ENCODE measurements at regions not wholly inside any gene's neighbourhood (a gene's known extent, or its start where the extent isn't known, plus 50 kb on each side); places are given as distances from the start of the nearest gene placed in this dataset.

DNA sequence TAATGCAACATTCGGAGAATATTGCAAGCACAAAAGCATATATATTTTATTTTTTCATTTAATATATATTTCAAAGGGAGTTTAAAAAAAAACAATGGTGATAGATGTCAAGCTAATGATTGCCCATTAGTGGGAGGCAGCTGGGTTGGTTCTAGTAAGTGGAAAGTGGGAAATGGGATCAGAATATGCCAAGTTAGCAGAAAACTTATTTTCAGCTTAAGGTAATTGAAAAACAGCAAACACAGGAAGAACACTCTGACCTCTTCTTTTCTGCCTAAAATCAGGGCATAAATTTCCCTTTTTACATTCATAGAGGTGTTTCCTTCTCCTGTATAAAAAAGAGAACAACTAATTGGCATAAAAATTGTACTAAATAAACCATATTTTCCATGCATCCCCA, 535.3 kb upstream of the SYT4 start:
- Histone ChIP-seq H3K9me3 (ENCODE audit: control insufficient read depth, insufficient read depth, low read depth, low read length) (no peaks in the 10 kb centered on the region), H3K36me3 (ENCODE audit: control insufficient read depth, insufficient read depth, low read length) (no peaks in the 10 kb centered on the region), H3K4me2 (ENCODE audit: extremely low read depth, insufficient read depth, low read length) (no peak overlapping the region), H3K79me2 (ENCODE audit: control insufficient read depth, insufficient read depth, low read length) (no peaks in the 10 kb centered on the region), H3K9ac (ENCODE audit: insufficient read depth, low read length) (no peak overlapping the region), H3K4me3 (replicated peaks in 1 of 4; ENCODE audit: control extremely low read depth in 1 of 4, insufficient read depth in 1 of 4, low read depth in 3 of 4, low read length in 4 of 4) (no peak overlapping the region), H4K20me1 (ENCODE audit: control insufficient read depth, extremely low read depth, insufficient read depth, low read length) (no peaks in the 10 kb centered on the region), H3K4me1 (ENCODE audit: control insufficient read depth, extremely low read depth, insufficient read depth, low read length) (no peaks in the 10 kb centered on the region), H3K27ac (ENCODE audit: insufficient read depth, low read length) (no peak overlapping the region), H3K27me3 (ENCODE audit: control insufficient read depth, insufficient read depth, low read length) (no peaks in the 10 kb centered on the region), H2AFZ (ENCODE audit: low read length) (no peak overlapping the region)
- DNase-seq (ENCODE audit: low read depth in 2 of 2): no peak
- TF ChIP-seq, protein P1, sequence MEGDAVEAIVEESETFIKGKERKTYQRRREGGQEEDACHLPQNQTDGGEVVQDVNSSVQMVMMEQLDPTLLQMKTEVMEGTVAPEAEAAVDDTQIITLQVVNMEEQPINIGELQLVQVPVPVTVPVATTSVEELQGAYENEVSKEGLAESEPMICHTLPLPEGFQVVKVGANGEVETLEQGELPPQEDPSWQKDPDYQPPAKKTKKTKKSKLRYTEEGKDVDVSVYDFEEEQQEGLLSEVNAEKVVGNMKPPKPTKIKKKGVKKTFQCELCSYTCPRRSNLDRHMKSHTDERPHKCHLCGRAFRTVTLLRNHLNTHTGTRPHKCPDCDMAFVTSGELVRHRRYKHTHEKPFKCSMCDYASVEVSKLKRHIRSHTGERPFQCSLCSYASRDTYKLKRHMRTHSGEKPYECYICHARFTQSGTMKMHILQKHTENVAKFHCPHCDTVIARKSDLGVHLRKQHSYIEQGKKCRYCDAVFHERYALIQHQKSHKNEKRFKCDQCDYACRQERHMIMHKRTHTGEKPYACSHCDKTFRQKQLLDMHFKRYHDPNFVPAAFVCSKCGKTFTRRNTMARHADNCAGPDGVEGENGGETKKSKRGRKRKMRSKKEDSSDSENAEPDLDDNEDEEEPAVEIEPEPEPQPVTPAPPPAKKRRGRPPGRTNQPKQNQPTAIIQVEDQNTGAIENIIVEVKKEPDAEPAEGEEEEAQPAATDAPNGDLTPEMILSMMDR (conservative IDR thresholded peaks at IDR 0.05 in 1 of 2, IDR thresholded peaks at IDR 0.05 in 1 of 2; ENCODE audit: low read depth in 1 of 2, low read length in 2 of 2): no peak
- TF ChIP-seq EZH2 (IDR thresholded peaks at IDR 0.05; ENCODE audit: low read length, missing control alignments): no peak

DNA sequence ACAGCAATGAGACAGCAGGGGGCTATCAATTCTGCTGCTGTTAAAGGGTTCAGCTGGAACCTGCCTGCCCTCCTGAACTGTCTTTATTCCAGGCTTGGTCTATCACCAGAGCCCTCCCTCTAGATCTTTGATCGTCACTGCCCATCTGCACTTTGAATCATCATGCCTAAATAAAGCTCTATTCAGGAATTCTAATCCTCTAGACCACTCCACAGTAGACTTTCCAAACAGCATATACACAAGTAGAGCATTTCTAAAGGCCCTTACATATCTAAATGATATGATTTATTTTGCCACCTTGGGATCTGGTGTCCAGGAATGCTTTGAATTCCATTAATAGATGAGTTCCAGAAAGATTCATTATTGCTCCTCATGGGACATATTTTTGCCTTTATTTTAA, 542.1 kb upstream of the SYT4 start:
- Histone ChIP-seq H3K9ac (ENCODE audit: insufficient read depth, low read length) (no peak overlapping the region), H3K4me1 (ENCODE audit: control insufficient read depth, extremely low read depth, insufficient read depth, low read length) (no peaks in the 10 kb centered on the region), H4K20me1 (ENCODE audit: control insufficient read depth, extremely low read depth, insufficient read depth, low read length) (no peaks in the 10 kb centered on the region), H3K79me2 (ENCODE audit: control insufficient read depth, insufficient read depth, low read length) (no peaks in the 10 kb centered on the region), H3K36me3 (ENCODE audit: control insufficient read depth, insufficient read depth, low read length) (no peaks in the 10 kb centered on the region), H3K27ac (ENCODE audit: insufficient read depth, low read length) (no peak overlapping the region), H3K4me3 (replicated peaks in 1 of 4; ENCODE audit: control extremely low read depth in 1 of 4, insufficient read depth in 1 of 4, low read depth in 3 of 4, low read length in 4 of 4) (no peak overlapping the region), H2AFZ (ENCODE audit: low read length) (no peak overlapping the region), H3K27me3 (ENCODE audit: control insufficient read depth, insufficient read depth, low read length) (no peaks in the 10 kb centered on the region), H3K9me3 (ENCODE audit: control insufficient read depth, insufficient read depth, low read depth, low read length) (no peaks in the 10 kb centered on the region), H3K4me2 (ENCODE audit: extremely low read depth, insufficient read depth, low read length) (no peak overlapping the region)
- peak in 1 of 2 donors; percentile 40 for DNase-seq (ENCODE audit: low read depth in 2 of 2)
- no peak for TF ChIP-seq EZH2 (IDR thresholded peaks at IDR 0.05; ENCODE audit: low read length, missing control alignments)
- TF ChIP-seq, protein P1 (conservative IDR thresholded peaks at IDR 0.05 in 1 of 2, IDR thresholded peaks at IDR 0.05 in 1 of 2; ENCODE audit: low read depth in 1 of 2, low read length in 2 of 2): no peak

DNA sequence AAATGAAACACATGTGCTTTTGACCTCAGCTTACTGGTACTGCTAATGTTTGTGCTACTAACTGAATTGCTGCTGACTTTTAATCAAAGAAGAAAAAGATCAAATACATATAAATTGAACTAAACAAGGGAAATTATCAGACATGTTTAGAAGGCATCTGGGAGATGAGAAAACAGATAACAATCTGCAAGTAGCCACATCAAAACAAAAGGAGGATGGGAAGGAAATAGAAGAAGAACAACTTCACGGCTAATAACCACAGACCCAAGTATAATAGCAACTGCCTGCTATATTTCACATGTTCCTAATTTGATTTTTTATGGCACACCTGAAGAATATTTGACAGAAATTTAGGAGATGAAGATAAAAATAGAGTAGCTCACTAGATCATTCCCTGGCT, 542.6 kb upstream of the SYT4 start:
- DNase-seq (ENCODE audit: low read depth in 2 of 2): no peak
- Histone ChIP-seq H3K27me3 (ENCODE audit: control insufficient read depth, insufficient read depth, low read length) (no peaks in the 10 kb centered on the region), H3K4me2 (ENCODE audit: extremely low read depth, insufficient read depth, low read length) (no peak overlapping the region), H2AFZ (ENCODE audit: low read length) (no peak overlapping the region), H3K27ac (ENCODE audit: insufficient read depth, low read length) (no peak overlapping the region), H3K79me2 (ENCODE audit: control insufficient read depth, insufficient read depth, low read length) (no peaks in the 10 kb centered on the region), H3K4me1 (ENCODE audit: control insufficient read depth, extremely low read depth, insufficient read depth, low read length) (no peaks in the 10 kb centered on the region), H3K4me3 (replicated peaks in 1 of 4; ENCODE audit: control extremely low read depth in 1 of 4, insufficient read depth in 1 of 4, low read depth in 3 of 4, low read length in 4 of 4) (no peak overlapping the region), H3K9me3 (ENCODE audit: control insufficient read depth, insufficient read depth, low read depth, low read length) (no peaks in the 10 kb centered on the region), H3K36me3 (ENCODE audit: control insufficient read depth, insufficient read depth, low read length) (no peaks in the 10 kb centered on the region), H4K20me1 (ENCODE audit: control insufficient read depth, extremely low read depth, insufficient read depth, low read length) (no peaks in the 10 kb centered on the region), H3K9ac (ENCODE audit: insufficient read depth, low read length) (no peak overlapping the region)
- TF ChIP-seq, protein P1 (conservative IDR thresholded peaks at IDR 0.05 in 1 of 2, IDR thresholded peaks at IDR 0.05 in 1 of 2; ENCODE audit: low read depth in 1 of 2, low read length in 2 of 2): no peak
- no peak for TF ChIP-seq EZH2 (IDR thresholded peaks at IDR 0.05; ENCODE audit: low read length, missing control alignments)
